ENCODE measurements at regions not wholly inside any gene's neighbourhood (a gene's known extent, or its start where the extent isn't known, plus 50 kb on each side); places are given as distances from the start of the nearest gene placed in this dataset.

- BruUV-seq (replicated peaks): no TSS peak
- no peaks in the 10 kb centered on the region for H3K9me2 ChIP-seq (ENCODE audit: insufficient read depth, low read length)
- no peak overlapping the region for H3K4me2 ChIP-seq (ENCODE audit: low read length)
- intact Hi-C loops (cut with micrococcal nuclease; ENCODE audit: unreplicated experiment): no loop called here
- no peak for DNase-seq (ENCODE audit: low spot score)
- H3K27ac ChIP-seq (ENCODE audit: low read depth, low read length, poor library complexity, severe bottlenecking): no peak overlapping the region
- H3K36me3 ChIP-seq (ENCODE audit: insufficient read depth, low read length): no peaks in the 10 kb centered on the region
- POLR2A ChIA-PET: interaction anchor here (0.6 kb wide), 1 partner anchor 206 kb away, joined by 3 read pairs; no protein-coding TSS in a partner anchor
- no peak overlapping the region for H2AFZ ChIP-seq (ENCODE audit: low read length)
- CTCF ChIA-PET (ENCODE audit: unreplicated experiment): no interaction called here
- H3K9me3 ChIP-seq (ENCODE audit: low read length): no peaks in the 10 kb centered on the region
- no peak overlapping the region for H3K4me3 ChIP-seq (ENCODE audit: low read depth, low read length, poor library complexity, severe bottlenecking)
- no peaks in the 10 kb centered on the region for H4K20me1 ChIP-seq (ENCODE audit: insufficient read depth, low read length)
- H3K79me2 ChIP-seq (ENCODE audit: insufficient read depth, low read depth, low read length): no peaks in the 10 kb centered on the region
- no peaks in the 10 kb centered on the region for H3K4me1 ChIP-seq (ENCODE audit: insufficient read depth, low read length, poor library complexity, severe bottlenecking)
- TF ChIP-seq CTCF (conservative IDR thresholded peaks at IDR 0.05; ENCODE audit: low read length) (no peak), EZH2phosphoT487 (IDR thresholded peaks at IDR 0.05; ENCODE audit: borderline replicate concordance, low read depth, low read length) (no peak)
These were observed 1335.9 kb upstream of the SORCS1 start for GRCh38 chr10:108500396-108500795.

- Histone ChIP-seq H3K4me1 (ENCODE audit: insufficient read depth, low read length, poor library complexity, severe bottlenecking) (no peaks in the 10 kb centered on the region), H3K79me2 (ENCODE audit: insufficient read depth, low read depth, low read length) (no peaks in the 10 kb centered on the region), H3K36me3 (ENCODE audit: insufficient read depth, low read length) (no peaks in the 10 kb centered on the region), H3K4me2 (ENCODE audit: low read length) (no peak overlapping the region), H3K4me3 (ENCODE audit: low read depth, low read length, poor library complexity, severe bottlenecking) (no peak overlapping the region), H2AFZ (ENCODE audit: low read length) (no peak overlapping the region), H3K9me2 (ENCODE audit: insufficient read depth, low read length) (no peaks in the 10 kb centered on the region), H4K20me1 (ENCODE audit: insufficient read depth, low read length) (no peaks in the 10 kb centered on the region), H3K27ac (ENCODE audit: low read depth, low read length, poor library complexity, severe bottlenecking) (no peak overlapping the region), H3K9me3 (ENCODE audit: low read length) (no peaks in the 10 kb centered on the region)
- intact Hi-C loops (cut with micrococcal nuclease; ENCODE audit: unreplicated experiment): no loop called here
- TF ChIP-seq CTCF (conservative IDR thresholded peaks at IDR 0.05; ENCODE audit: low read length): no peak
- no peak for TF ChIP-seq EZH2phosphoT487 (IDR thresholded peaks at IDR 0.05; ENCODE audit: borderline replicate concordance, low read depth, low read length)
- ChIA-PET POLR2A (no interaction called here), CTCF (ENCODE audit: unreplicated experiment) (no interaction called here)
- no peak for DNase-seq (ENCODE audit: low spot score)
- no TSS peak for BruUV-seq (replicated peaks)
These were observed 1331.6 kb upstream of the SORCS1 start for GRCh38 chr10:108496106-108496505.

- no peaks in the 10 kb centered on the region for H4K20me1 ChIP-seq (ENCODE audit: insufficient read depth, low read length)
These were observed 1326.4 kb upstream of the SORCS1 start for GRCh38 chr10:108490944-108491343.

More at GRCh38 chr10:108490944-108491343, 1326.4 kb upstream of the SORCS1 start:
- H3K4me1 ChIP-seq (ENCODE audit: insufficient read depth, low read length, poor library complexity, severe bottlenecking): no peaks in the 10 kb centered on the region
- no peaks in the 10 kb centered on the region for H3K9me2 ChIP-seq (ENCODE audit: insufficient read depth, low read length)
- H2AFZ ChIP-seq (ENCODE audit: low read length): no peak overlapping the region
- no peak overlapping the region for H3K27ac ChIP-seq (ENCODE audit: low read depth, low read length, poor library complexity, severe bottlenecking)
- CTCF ChIA-PET (ENCODE audit: unreplicated experiment): no interaction called here
- intact Hi-C loops (cut with micrococcal nuclease; ENCODE audit: unreplicated experiment): no loop called here
- no peak for DNase-seq (ENCODE audit: low spot score)
- no peaks in the 10 kb centered on the region for H3K9me3 ChIP-seq (ENCODE audit: low read length)
- POLR2A ChIA-PET: interaction anchor here (0.6 kb wide), 1 partner anchor 17 kb away, joined by 3 read pairs; no protein-coding TSS in a partner anchor
- H3K4me2 ChIP-seq (ENCODE audit: low read length): no peak overlapping the region
- no peaks in the 10 kb centered on the region for H3K36me3 ChIP-seq (ENCODE audit: insufficient read depth, low read length)
- no peaks in the 10 kb centered on the region for H3K79me2 ChIP-seq (ENCODE audit: insufficient read depth, low read depth, low read length)
- H3K4me3 ChIP-seq (ENCODE audit: low read depth, low read length, poor library complexity, severe bottlenecking): no peak overlapping the region
- TF ChIP-seq EZH2phosphoT487 (IDR thresholded peaks at IDR 0.05; ENCODE audit: borderline replicate concordance, low read depth, low read length) (no peak), CTCF (conservative IDR thresholded peaks at IDR 0.05; ENCODE audit: low read length) (no peak)
- no TSS peak for BruUV-seq (replicated peaks)

All from OCI-LY7 (cell line).